SKM-1 (cell line): ENCODE measurements at regions not wholly inside any gene's neighbourhood (a gene's known extent, or its start where the extent isn't known, plus 50 kb on each side); places are given as distances from the start of the nearest gene placed in this dataset.

Experiments
- DNase-seq: peaks from one replicate; lab custom pipeline; 2025; ENCODE audit not compliant: unreplicated experiment; lab: John Stamatoyannopoulos, UW

GRCh38 chr9:27864644-27865438 lies 291.6 kb upstream of the C9orf72 start:
- no peak for DNase-seq

- no peak for DNase-seq
These were observed 293.5 kb upstream of the C9orf72 start for GRCh38 chr9:27866741-27867140.

- DNase-seq, result no peak
These were observed 297.1 kb upstream of the C9orf72 start for GRCh38 chr9:27870404-27870803.

- no peak for DNase-seq
These were observed 306.9 kb upstream of the C9orf72 start for GRCh38 chr9:27880156-27880555.

- DNase-seq, result no peak
These were observed 307.4 kb upstream of the C9orf72 start for GRCh38 chr9:27880635-27881034.

GRCh38 chr9:27888661-27889295 lies 315.5 kb upstream of the C9orf72 start:
- no peak for DNase-seq

DNA sequence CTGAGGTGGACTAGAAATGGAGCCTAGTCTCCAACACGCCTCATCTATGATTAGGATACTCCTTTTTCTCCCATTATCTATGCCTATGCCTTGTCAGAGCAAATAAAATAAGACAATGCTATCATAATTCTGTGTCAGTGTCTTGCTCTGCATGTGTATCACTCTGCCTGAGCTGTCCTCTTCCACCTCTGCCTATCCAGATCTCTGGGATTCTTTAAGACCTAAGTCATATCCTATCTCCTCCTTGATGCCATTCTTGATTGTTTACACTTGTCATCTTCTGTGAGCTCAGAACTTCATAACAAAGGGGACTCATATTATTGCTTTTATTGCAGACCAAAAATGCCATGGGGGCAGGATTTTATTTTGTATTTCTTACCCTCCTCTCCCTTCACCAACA lies 351.2 kb upstream of the C9orf72 start:
- no peak for DNase-seq

- no peak for DNase-seq
These were observed 352.5 kb upstream of the C9orf72 start for GRCh38 chr9:27925815-27926214.

GRCh38 chr9:27929841-27930240 lies 356.6 kb upstream of the C9orf72 start:
- no peak for DNase-seq

DNA sequence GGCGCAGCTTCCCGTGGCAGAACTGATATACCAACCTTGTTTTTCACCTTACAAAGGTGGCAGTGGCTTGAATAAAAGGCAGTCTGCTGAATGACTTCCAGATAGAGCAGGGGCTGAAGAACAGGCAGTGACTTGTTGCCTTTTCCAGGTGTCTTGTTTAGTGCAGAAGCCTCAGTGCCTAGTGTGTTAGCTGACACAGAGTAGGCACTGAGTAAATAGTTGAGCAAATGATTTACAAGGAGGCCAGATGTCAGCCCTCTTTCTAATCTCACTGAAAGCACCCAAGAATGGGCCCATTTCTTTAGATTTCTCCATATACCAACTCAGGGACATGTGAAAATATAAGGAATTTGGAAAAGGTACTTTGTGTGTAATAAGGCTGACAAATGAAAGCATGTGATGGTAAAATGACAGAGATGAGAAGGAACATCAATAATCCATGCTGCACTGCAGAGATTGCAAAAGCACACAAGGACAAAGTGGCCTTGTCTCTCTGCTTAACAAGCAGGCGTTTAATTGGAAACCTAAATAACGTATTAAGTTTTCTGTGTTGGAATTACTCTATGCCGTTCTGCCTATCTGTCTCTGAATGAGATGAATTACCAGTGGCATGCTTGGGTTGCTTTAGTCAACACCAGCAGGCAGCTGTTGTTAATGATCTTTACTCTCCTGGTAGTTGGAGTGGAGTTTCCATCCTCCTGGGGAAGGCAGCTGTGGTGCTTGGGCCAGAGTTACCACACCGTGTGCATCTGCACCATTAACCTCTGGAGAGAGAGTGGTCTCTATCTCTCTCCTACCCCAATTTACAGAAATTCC lies 360.1 kb upstream of the C9orf72 start:
- DNase-seq, result no peak

DNA sequence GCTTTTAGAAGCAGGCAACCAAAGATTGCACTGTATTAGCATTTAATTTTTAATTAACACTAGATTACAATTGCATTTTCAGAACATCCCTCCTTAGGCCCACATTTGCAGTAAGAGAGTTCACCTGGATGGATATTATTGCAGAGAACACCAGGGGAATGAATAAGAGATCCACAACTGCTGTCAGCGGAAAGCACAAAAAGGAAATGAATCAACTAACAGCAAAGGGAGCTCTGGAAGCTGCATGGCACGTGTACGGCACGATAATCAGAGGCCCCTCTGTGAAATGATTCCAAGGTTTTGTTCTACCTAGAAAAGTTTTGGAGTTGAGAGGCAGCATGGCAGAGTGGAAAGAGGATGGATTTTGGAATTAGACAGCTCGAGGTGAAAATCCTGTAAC lies 361.2 kb upstream of the C9orf72 start:
- no peak for DNase-seq

DNA sequence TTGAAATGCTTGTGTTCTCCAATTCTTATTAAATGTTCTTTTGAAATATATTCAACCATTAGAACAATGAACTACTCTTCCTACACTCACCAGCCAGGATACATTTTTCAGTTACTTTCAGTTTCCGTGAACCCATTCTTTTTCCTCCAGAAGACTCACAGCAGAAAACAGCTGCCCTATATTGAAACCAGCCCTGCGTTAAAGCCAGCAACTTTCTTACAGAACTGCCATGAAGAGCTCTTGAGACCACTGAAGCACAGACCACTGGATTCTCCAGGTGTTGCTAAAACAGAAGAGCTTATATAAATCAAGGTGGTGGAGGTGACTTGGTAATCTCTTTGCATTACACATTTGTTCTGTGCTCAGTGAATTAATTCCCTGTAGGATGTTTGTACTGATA lies 365.9 kb upstream of the C9orf72 start:
- DNase-seq, result no peak

GRCh38 chr9:27940535-27940934 lies 367.3 kb upstream of the C9orf72 start:
- no peak for DNase-seq

- DNase-seq, result no peak
These were observed 370.2 kb upstream of the C9orf72 start for GRCh38 chr9:27943501-27943900.

DNA sequence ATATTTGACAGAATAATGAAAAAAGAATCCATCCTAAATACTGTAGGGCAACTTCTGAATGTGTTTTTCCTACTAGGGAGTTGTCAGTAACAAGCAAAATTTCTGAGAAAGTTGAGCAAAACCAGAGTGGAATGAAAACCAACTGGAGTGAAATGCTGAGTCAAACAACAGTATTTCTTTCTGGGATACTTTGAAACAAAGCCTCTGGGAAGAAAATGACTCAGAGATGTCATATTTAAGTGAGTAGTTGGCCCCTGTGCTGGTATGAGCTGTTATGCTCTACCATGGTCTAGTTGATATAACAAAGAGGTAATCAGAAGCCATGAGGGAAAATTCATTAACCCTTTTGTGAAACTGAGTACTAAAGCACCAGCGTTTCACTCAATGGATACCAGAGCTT lies 372.1 kb upstream of the C9orf72 start:
- DNase-seq, result no peak

DNA sequence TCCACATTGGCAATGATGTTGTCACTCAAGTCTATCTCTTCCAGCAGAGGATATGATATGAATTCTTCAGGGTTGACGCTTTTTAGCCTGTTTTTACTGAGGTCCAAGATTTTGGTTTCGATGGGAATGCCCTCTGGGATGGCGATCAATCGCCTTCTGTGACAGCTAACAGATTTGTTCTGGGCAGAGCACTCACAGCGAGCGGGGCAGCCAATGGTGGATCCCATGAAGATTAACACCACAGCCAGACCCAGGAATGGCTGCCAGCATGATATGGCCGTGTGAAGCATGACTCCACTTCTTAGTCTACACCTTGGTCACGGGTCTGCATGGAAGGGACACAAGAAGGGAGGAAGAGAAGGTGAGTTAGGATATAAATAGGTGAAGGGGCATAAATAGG lies 377.1 kb upstream of the C9orf72 start:
- no peak for DNase-seq

DNA sequence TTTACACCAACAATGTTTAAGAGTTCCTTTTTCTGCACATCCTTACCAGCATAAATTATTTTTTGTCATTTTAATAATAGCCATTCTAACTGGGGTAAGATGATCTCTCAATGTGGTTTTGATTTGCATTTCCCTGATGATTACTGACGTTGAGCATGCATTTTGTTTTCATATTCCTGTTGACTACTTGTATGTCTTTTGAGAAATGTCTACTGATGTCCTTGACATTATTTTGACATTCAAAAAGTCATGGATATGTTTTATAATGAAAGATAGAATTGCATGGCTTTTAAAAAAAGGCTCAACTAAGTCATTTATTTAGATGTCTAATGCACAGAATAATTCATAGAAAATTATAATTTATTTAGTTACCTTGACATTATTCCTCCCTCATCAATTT lies 381.6 kb upstream of the C9orf72 start:
- DNase-seq, result no peak

- DNase-seq, result no peak
These were observed 390.6 kb upstream of the C9orf72 start for GRCh38 chr9:27963836-27964235.

DNA sequence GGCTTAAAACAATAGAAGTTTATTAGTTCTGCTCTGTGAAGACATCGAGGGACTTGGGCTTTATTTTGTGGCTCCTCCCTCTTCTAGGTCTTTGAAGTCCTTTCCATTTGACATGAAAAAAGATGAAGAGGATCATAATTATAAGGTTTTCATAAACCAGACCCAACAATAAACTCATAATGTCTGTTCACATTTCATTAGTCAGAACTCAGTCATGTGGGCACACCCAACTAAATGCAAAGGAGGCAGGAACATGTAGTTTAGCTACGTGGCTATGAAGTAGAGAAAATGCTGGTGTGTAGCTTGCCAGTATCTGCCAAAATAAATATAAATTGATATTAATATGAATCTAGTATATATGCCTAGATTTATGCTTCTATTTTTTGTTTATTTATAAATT lies 393.9 kb upstream of the C9orf72 start:
- DNase-seq, result no peak

DNA sequence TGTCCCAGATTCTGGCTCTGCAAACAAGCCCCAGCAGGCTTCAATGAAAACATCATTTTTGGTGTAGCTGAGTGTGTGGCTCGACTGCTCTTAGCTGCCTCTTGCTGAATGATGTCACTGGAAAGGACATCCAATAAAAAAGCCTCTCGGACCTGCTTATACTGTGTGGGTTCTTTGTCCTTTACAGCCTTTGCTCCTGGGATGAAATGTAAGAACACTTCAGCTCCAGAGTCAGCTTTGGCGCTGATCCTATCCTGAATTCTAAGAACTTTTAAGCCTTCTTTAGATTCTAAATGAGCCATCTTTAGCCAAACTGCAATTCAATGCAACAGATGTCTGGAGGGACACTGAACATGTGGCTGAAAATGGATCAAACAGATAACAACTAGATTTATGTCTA lies 404.6 kb upstream of the C9orf72 start:
- DNase-seq, result no peak

DNA sequence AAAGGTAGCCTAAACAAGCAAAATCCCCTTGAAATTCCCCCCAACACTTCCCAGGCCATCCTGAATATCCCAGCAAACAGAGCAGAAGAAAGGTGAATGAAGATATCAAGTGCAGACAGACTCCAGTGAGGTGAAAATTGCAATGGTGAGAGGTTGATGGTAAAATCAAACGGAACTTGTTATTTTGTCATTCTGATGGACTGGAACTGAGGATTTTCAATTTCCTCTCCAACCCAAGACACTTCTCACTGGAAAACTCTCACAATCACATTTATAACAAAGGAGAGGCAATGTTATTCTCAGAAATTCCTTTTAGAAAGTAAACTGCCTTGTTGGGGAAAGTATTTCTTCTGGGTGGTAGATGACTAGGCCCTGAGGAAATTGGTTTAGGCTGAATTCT lies 412.4 kb upstream of the C9orf72 start:
- no peak for DNase-seq

DNA sequence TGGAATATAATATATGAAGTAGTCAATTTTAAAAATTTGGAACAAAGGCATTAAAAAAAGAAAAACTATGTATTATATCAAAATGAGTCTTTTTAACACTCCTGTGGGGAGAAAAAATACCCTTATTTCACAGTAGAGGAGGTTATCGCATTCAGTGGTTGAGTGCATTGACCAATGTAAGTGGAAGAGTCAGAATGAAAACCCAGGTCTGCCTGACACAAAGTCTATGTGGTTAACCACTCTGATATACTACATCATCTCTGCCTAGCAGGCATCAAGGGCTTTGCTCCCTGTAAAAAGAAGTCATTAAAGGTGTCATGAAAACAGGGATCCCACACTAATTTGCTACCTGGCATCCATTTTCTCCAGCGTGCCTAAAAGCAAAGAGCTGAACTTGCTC lies 417.2 kb upstream of the C9orf72 start:
- no peak for DNase-seq
